Esophagus muscularis mucosa (tissue), 3 donors: ENCODE measurements at regions not wholly inside any gene's neighbourhood (a gene's known extent, or its start where the extent isn't known, plus 50 kb on each side); places are given as distances from the start of the nearest gene placed in this dataset.

Source experiments
- POLR2AphosphoS5 ChIP-seq, 2 donors: sonication (generic); formaldehyde crosslinking; IDR thresholded peaks; one replicate each; pipeline ENCODE4 v1.6.1; 2017; ENCODE audit warnings: antibody characterized with exemption in 2 of 2
- TF ChIP-seq, protein P1 (sequence below), 3 experiments: fragments of 200-600 bp in 2 of 3; fragments of 450-650 bp in 1 of 3; sonication (generic) in 2 of 3; IDR thresholded peaks; one replicate each; pipeline ENCODE4 v1.5.1; 2017 to 2019; ENCODE audit warnings: antibody characterized with exemption in 3 of 3, mild to moderate bottlenecking in 2 of 3, moderate library complexity in 1 of 3

DNA sequence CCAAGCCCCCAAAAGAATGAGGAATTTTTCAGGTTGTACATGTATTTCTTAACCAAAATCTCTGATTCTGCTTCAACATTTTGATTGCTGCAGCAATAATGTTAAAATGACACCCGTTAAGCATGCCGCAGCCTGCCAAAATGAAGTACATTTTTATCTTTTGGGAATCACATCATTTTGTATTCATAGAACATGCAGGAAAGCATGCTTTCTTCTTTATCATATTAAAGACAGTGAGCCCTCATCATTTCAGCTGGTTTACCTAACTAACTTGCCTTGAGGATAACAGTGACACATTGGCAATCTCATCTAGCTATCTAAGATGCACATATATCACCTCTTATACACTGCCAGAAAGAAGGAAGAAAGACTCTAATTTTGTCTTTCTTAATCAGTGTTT is 299.2 kb downstream of the LTN1 start:
- TF ChIP-seq, protein P1, sequence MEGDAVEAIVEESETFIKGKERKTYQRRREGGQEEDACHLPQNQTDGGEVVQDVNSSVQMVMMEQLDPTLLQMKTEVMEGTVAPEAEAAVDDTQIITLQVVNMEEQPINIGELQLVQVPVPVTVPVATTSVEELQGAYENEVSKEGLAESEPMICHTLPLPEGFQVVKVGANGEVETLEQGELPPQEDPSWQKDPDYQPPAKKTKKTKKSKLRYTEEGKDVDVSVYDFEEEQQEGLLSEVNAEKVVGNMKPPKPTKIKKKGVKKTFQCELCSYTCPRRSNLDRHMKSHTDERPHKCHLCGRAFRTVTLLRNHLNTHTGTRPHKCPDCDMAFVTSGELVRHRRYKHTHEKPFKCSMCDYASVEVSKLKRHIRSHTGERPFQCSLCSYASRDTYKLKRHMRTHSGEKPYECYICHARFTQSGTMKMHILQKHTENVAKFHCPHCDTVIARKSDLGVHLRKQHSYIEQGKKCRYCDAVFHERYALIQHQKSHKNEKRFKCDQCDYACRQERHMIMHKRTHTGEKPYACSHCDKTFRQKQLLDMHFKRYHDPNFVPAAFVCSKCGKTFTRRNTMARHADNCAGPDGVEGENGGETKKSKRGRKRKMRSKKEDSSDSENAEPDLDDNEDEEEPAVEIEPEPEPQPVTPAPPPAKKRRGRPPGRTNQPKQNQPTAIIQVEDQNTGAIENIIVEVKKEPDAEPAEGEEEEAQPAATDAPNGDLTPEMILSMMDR (IDR thresholded peaks at IDR 0.05) = no peak
- no peak for TF ChIP-seq POLR2AphosphoS5 (IDR thresholded peaks at IDR 0.05)
